K562 (cell line): ENCODE measurements at regions not wholly inside any gene's neighbourhood (a gene's known extent, or its start where the extent isn't known, plus 50 kb on each side); places are given as distances from the start of the nearest gene placed in this dataset.

Source experiments
- HMG20A ChIP-seq: fragments of 450-650 bp; formaldehyde crosslinking; conservative IDR thresholded peaks from 2 replicates; pipeline ENCODE4 v1.4.0; 2020; ENCODE audit warnings: mild to moderate bottlenecking, mixed read lengths
- TFE3 ChIP-seq: fragments of 450-650 bp; formaldehyde crosslinking; IDR thresholded peaks from 2 replicates; pipeline ENCODE4 v1.4.0; 2020; ENCODE audit warnings: mild to moderate bottlenecking, mixed read lengths

- no peak for TF ChIP-seq TFE3 (CRISPR knock-in tag)
- TF ChIP-seq HMG20A (CRISPR knock-in tag) = no peak
These were observed 1194.9 kb downstream of the BRD1 start for GRCh38 chr22:48632646-48633246.
